NT2/D1 (cell line): ENCODE measurements at regions not wholly inside any gene's neighbourhood (a gene's known extent, or its start where the extent isn't known, plus 50 kb on each side); places are given as distances from the start of the nearest gene placed in this dataset.

Experiments used
- DNase-seq: peaks from one replicate; pipeline ENCODE4 v3.0.0-alpha.2; 2011; ENCODE audit warnings: low read depth, low spot score
- H3K27me3 ChIP-seq: 2 replicates; pipeline ENCODE4 v1.6.0; 2011; ENCODE audit warnings: mild to moderate bottlenecking; ENCODE audit not compliant: insufficient read length, insufficient read depth
- H3K36me3 ChIP-seq: 2 replicates; pipeline ENCODE4 v1.6.1; 2011; ENCODE audit warnings: mild to moderate bottlenecking, low read length, mixed read lengths; ENCODE audit not compliant: insufficient read depth, insufficient read length
- H3K4me1 ChIP-seq: 2 replicates; pipeline ENCODE4 v1.5.1; 2011; ENCODE audit not compliant: insufficient read depth, insufficient read length
- H3K4me3 ChIP-seq: 2 replicates; pipeline ENCODE4 v1.5.1; 2011; ENCODE audit warnings: low read depth; ENCODE audit not compliant: insufficient read length
- H3K9ac ChIP-seq: 2 replicates; pipeline ENCODE4 v1.6.0; 2011; ENCODE audit warnings: low read depth; ENCODE audit not compliant: insufficient read length
- H3K9me3 ChIP-seq: 2 replicates; pipeline ENCODE4 v1.5.1; 2011; ENCODE audit warnings: mild to moderate bottlenecking, low read length; ENCODE audit not compliant: insufficient read depth
- SUZ12 ChIP-seq: IDR thresholded peaks from 2 replicates; pipeline ENCODE4 v1.6.1; 2011; ENCODE audit not compliant: insufficient read length, insufficient read depth; ENCODE audit errors: extremely low read depth
- YY1 ChIP-seq: IDR thresholded peaks from 2 replicates; pipeline ENCODE4 v1.6.1; 2011; ENCODE audit not compliant: insufficient read length, insufficient read depth
- ZNF274 ChIP-seq: IDR thresholded peaks from 2 replicates; pipeline ENCODE4 v1.6.1; 2011; ENCODE audit warnings: mild to moderate bottlenecking, low read depth, low read length

GRCh38 chr12:19572920-19573558 is 133.7 kb downstream of the AEBP2 start:
- TF ChIP-seq SUZ12 (no peak), ZNF274 (no peak), YY1 (no peak)
- H3K9me3 ChIP-seq = no peaks in the 10 kb centered on the region
- H3K36me3 ChIP-seq = no peaks in the 10 kb centered on the region
- no peaks in the 10 kb centered on the region for H3K4me1 ChIP-seq
- no peak overlapping the region for H3K4me3 ChIP-seq
- H3K9ac ChIP-seq = no peak overlapping the region
- DNase-seq = peak; percentile 94
- H3K27me3 ChIP-seq = no peaks in the 10 kb centered on the region

GRCh38 chr12:19573866-19574265 is 134.6 kb downstream of the AEBP2 start:
- Histone ChIP-seq H3K36me3 (no peaks in the 10 kb centered on the region), H3K4me1 (no peaks in the 10 kb centered on the region), H3K9ac (no peak overlapping the region), H3K9me3 (no peaks in the 10 kb centered on the region), H3K27me3 (no peaks in the 10 kb centered on the region), H3K4me3 (no peak overlapping the region)
- TF ChIP-seq YY1 (no peak), ZNF274 (no peak), SUZ12 (no peak)
- DNase-seq = no peak

GRCh38 chr12:19574601-19575000 is 135.3 kb downstream of the AEBP2 start:
- no peak for DNase-seq
- no peaks in the 10 kb centered on the region for H3K4me1 ChIP-seq
- H3K4me3 ChIP-seq = no peak overlapping the region
- H3K27me3 ChIP-seq = no peaks in the 10 kb centered on the region
- no peaks in the 10 kb centered on the region for H3K36me3 ChIP-seq
- H3K9me3 ChIP-seq = no peaks in the 10 kb centered on the region
- no peak overlapping the region for H3K9ac ChIP-seq
- no peak for TF ChIP-seq ZNF274
- no peak for TF ChIP-seq SUZ12
- no peak for TF ChIP-seq YY1

GRCh38 chr12:19575337-19576243 is 136.3 kb downstream of the AEBP2 start:
- DNase-seq = no peak
- Histone ChIP-seq H3K4me3 (no peak overlapping the region), H3K27me3 (no peaks in the 10 kb centered on the region), H3K9ac (no peak overlapping the region), H3K4me1 (no peaks in the 10 kb centered on the region), H3K36me3 (no peaks in the 10 kb centered on the region), H3K9me3 (no peaks in the 10 kb centered on the region)
- no peak for TF ChIP-seq ZNF274

- Histone ChIP-seq H3K27me3 (no peaks in the 10 kb centered on the region), H3K36me3 (no peaks in the 10 kb centered on the region), H3K9ac (no peak overlapping the region), H3K9me3 (peaks cover 7% of the 10 kb centered on the region; the same call in 1 of the 2 replicates), H3K4me3 (no peak overlapping the region), H3K4me1 (no peaks in the 10 kb centered on the region)
- TF ChIP-seq YY1 (no peak), SUZ12 (no peak), ZNF274 (no peak)
- no peak for DNase-seq
These were observed 137.4 kb downstream of the AEBP2 start for GRCh38 chr12:19576506-19577280.

GRCh38 chr12:19577281-19577530 is 137.9 kb downstream of the AEBP2 start:
- DNase-seq = no peak
- H3K9ac ChIP-seq = no peak overlapping the region
- no peaks in the 10 kb centered on the region for H3K36me3 ChIP-seq
- TF ChIP-seq YY1 (no peak), SUZ12 (no peak), ZNF274 (no peak)
- H3K4me1 ChIP-seq = no peaks in the 10 kb centered on the region
- H3K9me3 ChIP-seq = peaks cover 12% of the 10 kb centered on the region; the same call in 1 of the 2 replicates
- no peaks in the 10 kb centered on the region for H3K27me3 ChIP-seq
- H3K4me3 ChIP-seq = no peak overlapping the region

- no peaks in the 10 kb centered on the region for H3K27me3 ChIP-seq
- H3K4me1 ChIP-seq = no peaks in the 10 kb centered on the region
- DNase-seq = no peak
- TF ChIP-seq SUZ12 (no peak), YY1 (no peak), ZNF274 (no peak)
- H3K9me3 ChIP-seq = peaks cover 45% of the 10 kb centered on the region
- H3K4me3 ChIP-seq = no peak overlapping the region
- no peak overlapping the region for H3K9ac ChIP-seq
- no peaks in the 10 kb centered on the region for H3K36me3 ChIP-seq
These were observed 145.4 kb downstream of the AEBP2 start for GRCh38 chr12:19584732-19585131.
